OCI-LY3 (cell line): ENCODE measurements at regions not wholly inside any gene's neighbourhood (a gene's known extent, or its start where the extent isn't known, plus 50 kb on each side); places are given as distances from the start of the nearest gene placed in this dataset.

Source experiments
- CTCF ChIP-seq: fragments of 200-600, 300-600 bp; sonication (generic); IDR thresholded peaks from 2 replicates; pipeline ENCODE4 v1.5.1; 2014; ENCODE audit warnings: antibody characterized with exemption, low read length, low read depth
- EZH2phosphoT487 ChIP-seq: fragments of 200-600 bp; shearing (Covaris generic); IDR thresholded peaks from 2 replicates; pipeline ENCODE4 v1.6.1; 2018; ENCODE audit warnings: antibody characterized with exemption, mixed run types, low read depth

GRCh38 chr1:238061967-238062613 lies 171.4 kb upstream of the ZP4 start:
- TF ChIP-seq CTCF, result no peak
- no peak for TF ChIP-seq EZH2phosphoT487
